Activated CD8-positive, alpha-beta memory T cell treated with anti-CD3 and anti-CD28 coated beads for 1 hour (primary cell): ENCODE measurements at regions not wholly inside any gene's neighbourhood (a gene's known extent, or its start where the extent isn't known, plus 50 kb on each side); places are given as distances from the start of the nearest gene placed in this dataset.

ENCODE experiments used
- DNase-seq, 2 donors: peaks; one replicate each; pipeline ENCODE4 v3.0.0-alpha.2; 2020; ENCODE audit warnings: low read depth in 1 of 2; ENCODE audit errors: extremely low read depth in 1 of 2

DNA sequence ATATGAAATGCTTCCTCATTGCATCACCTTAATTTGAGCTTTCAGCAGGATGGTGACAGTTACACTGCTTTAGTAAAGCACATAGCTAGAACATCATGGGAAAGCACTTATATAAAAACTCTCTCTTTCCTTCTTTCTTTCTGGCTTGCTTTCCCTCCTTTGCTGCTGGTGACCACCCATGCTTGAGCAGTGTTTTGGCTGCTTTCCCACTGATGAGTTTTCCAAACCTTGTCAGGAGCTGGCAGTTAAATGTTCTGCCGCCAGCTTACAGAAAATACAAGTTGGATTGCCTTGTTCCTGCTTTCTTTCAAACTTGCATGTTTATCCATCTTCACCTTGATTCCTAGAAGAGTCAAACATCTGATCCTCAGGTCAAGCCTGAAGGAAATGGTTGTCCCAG is 323.9 kb downstream of the FOXA2 start:
- no peak for DNase-seq

DNA sequence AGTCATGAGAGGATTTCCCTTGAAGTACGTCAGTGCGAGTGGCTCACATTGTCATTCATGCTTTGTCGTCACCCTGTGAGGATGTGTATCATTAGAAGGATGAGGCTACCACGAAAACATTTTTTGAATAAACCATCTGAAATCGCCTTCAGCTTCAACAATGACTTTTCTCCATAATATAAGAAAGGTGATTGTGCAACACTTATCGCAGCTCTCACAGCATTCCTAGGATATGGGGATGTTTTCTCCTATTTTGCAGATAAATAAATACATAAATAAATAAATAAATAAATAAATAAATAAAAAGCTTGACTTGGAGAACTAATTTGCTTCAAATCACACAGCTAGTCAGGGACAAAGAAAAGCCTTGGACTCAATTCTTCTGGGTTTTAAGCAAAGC is 326.5 kb downstream of the FOXA2 start:
- DNase-seq = no peak

DNA sequence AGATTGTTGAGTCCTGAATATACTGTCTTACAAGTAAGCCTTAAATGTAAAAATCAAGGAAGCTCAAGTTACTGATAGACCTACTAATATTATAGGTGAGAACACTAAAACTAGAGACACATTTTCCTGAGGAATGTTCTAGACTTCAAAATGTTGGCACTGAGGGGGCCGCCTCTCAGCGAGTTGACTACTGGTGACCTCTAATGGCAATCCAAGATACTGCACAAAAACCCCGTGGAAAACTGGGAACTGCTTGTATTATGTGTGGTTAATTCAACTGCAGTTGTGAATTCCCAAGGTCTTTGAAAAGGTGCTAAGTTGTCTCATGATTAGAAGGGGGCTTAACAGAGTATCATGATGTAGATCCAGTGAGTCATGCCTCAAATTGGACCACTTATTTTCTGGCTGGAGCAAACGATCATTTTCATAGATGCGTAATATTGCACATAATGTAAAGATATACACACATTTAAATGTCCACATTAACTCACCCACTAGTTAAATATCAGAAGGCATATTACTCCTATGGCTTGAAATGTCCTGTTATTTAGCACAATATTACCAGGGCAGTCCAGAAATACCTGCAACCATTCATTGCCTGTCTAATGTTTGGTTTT is 336.2 kb downstream of the FOXA2 start:
- DNase-seq = no peak

DNA sequence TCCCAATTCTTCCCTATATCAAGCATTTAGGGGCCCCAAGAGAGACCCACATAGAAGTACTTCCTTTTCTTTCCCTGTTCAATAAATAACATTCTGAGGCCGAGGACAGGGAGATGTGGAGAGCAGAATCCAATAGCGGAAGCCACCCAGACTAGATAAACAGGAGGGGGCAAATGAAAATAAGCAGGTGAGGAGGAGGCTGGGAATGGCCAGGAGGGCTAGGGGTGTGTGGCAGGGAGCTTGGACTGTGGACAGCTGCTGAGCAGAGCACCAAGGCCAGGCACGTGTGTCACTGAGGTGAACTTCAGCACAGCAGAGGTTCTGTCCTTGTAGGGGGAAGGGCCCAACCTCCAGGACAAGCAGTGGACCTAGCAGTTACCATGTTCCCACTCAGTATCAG is 339.2 kb downstream of the FOXA2 start:
- DNase-seq = no peak

DNA sequence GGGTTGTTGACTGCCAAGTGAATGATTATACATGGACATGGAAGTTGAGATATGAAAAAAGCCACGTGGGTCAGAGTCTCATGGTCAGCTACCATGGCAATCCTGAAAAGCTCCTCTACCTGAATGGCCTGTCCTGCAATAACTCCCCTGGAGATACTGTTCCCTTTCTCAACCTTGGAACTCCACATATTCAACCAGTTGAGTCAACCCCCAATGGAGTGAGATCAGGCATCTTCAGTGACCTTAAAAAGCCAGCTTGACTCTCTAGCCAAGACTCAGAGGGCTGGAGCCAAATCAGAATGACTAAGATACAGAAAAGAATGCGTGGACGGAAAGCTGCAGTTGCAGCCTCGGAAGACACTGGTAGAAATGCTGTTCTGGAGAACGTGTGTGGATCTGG is 341.3 kb downstream of the FOXA2 start:
- DNase-seq = no peak

DNA sequence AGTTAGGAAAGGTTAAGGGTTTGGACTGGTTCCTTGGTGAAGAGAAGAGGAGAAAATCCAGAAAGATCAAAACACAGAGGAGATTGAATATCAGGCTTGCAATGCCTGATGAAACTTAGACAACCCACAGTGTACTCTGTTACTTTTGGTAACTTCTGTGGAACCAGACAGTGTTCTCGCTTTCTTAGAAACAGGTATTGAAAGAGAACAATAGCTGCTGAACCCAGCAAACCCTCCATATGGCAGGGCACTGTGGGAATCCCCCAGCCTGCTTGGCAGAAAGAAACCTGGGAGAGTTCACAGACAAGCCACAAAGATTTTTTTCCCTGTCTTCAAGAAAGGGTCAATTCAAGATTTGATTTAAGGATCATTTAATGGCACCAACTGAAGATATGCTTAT is 342.8 kb downstream of the FOXA2 start:
- DNase-seq = no peak

DNA sequence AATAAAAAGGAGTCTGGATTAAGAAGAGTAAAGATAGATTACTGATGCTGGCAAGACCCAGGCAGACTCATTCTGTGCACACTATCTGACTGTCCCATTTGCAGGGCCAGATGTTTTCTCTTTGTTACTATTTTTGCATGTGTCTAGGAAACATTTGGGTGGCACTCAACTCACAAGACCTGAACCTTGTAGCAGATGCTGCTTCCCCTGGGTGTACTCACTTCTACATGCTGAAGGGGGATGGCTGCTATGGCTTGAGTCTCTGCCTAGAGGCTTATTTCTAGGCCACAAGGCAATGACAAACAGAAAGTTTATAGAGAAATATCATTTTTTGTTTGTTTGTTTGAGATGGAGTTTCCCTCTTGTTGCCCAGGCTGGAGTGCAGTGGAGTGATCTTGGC is 351.4 kb downstream of the FOXA2 start:
- DNase-seq = no peak

DNA sequence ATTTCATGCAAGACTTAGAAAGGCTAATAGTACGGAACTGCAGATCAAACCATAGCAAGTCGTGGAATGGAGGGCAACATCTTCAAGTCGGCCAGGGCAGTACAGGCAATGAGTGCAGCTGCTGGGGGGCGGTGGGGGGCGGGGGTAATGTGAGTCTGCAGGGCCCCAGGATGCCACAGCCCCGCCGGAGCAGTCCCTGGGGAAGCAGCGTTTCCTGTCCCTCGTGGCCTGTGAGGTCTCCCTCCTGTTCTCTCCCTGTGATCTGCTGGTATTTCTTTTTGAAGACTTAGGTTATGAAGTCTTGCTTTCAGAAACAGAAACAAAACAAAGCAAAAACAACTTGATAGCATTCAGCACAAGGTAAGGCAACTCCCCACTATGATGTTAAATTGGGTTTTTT is 351.9 kb downstream of the FOXA2 start:
- no peak for DNase-seq

DNA sequence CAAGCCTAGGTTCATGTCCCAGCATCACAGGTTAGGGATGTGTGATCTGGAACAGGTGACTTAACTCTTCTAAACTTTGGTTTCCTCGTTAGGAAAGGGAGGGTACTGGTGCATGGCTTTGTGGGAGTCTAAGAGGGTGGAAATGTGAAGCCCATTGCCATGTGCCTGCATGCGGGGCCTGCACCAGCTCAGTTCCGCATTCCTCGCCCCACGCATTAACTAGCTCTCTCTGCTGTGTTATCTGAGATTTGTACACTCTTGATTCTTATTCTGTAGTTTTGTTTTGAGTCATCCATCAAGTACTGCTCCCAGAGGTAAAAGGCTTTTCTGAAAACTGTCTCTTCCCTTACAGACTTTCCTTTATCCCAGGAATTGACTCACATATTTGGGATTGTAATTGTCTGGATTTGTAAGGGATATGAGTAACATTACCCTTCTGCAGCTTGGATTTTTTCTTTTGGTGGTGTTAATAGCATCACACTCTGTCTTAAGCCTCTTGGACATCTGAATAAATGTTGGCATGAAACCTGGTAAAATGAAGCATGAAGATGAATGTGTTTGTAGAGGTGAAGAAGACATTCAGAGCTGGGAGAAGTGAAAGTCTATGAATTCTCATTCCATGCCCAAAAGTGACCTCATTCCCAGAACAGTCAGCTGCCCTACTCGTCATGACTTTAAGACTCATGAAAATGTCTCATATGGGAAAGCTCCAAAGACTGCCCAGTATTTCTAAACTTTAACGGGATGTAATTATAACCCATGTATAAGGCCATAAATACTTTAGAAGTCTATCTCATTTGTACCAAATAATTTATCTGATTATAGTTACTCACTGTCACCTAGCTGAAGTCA is 357.3 kb downstream of the FOXA2 start:
- DNase-seq = no peak

DNA sequence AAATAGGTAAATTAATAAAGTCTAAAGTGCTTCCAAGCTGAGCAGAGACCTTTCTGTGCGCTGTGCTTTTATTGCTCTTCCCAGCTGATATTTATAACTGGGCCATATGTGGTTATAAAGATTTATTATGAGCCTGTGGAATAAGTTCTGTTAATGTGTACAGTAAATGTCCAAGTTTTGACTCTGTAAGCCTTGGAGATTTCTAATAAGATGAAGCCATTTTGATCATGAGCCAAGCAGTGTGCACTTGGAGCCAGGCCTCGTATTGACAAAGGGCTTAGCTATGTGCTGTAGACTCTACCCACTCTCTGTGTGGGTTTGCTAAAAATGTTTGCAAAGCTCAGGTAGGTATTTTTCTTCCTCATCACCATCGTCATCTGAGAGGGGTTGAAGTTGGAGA is 361.1 kb downstream of the FOXA2 start:
- DNase-seq = no peak

DNA sequence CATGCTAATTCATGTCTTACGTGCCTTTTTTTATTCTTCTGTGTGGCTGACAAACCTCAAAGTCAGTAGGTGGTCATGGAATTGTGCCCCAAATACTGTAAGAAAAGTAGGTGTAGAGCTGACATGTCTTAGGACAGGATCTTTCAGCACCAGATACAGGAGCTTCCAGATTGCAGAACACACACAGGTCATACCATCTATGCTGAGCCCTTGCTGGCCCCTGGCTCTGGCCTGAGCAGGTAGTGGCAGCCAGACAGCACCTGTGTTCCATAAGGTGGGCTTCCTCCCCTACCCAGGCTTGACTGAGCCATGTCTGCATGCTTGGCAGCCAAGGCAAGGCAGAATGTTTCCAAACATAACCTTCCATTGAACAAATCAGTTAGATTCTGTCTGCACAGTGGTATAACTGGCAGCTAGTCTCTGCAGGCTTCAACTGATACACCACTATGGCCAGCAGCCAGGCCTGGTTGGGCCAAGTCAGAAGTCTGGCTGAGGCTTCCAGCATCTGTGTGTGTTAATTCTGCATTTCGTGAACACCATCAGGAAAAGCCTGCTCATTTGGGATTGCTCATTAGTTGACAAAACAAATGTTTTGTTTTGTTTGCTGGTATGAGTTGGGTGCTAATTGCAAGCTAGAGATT is 366.5 kb downstream of the FOXA2 start:
- no peak for DNase-seq

DNA sequence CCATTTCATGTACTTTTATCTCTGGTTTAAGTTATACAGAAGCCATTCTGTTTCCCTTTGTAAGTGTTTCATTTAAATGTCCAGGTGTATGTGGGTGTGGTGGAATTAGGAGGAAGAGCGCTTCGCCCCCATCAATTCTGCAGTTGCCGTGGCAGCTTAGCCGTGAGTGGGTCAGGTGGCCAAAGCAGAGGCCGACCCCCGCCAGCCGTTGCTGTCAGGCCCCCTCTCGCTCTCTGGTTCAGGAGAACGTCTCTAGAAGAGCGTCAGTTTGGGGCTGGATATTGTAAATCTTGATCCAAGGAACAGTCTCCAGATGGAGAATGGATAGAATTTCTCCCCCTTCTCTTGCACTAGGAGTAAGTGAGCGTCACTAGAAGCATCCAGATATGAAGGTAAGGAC is 367.4 kb downstream of the FOXA2 start:
- DNase-seq = no peak

DNA sequence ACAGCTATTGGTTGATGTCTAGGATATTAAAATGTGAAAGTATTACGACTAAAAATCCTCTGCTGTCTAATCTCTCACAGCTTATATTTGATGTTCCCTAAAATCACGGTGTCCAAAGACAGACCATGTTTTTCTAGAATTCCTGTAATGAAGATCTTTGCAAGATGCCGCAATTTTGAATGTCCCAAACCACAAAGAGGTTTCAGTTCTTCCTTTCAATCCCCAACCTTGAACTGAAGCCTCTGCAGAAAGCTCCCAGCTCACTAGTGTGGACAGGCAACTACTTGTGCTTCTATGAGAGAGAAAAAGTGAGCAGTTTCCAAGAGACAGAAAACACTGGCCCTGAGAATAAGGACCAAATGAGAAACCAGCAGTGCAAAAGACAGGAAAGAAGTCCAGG is 370.1 kb downstream of the FOXA2 start:
- no peak for DNase-seq

DNA sequence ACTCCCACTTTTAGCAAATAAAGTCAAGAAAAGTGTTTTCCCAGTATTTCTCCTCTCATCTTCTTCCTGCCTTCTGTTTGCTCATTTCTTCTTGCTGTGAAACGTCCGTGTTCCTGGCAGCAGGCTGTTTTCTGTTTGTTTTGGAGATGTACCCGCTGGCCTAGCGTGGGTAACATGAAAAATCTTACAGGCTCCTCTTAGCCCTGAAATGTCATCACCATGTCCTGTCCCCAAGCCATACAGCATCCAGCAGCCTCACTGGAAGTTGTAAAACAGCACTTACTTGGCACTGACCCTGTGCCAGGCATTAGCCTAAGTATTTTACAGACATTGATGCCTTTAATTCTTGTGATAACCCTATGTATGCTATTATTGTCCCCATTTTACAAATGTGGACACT is 371.1 kb downstream of the FOXA2 start:
- DNase-seq = no peak

DNA sequence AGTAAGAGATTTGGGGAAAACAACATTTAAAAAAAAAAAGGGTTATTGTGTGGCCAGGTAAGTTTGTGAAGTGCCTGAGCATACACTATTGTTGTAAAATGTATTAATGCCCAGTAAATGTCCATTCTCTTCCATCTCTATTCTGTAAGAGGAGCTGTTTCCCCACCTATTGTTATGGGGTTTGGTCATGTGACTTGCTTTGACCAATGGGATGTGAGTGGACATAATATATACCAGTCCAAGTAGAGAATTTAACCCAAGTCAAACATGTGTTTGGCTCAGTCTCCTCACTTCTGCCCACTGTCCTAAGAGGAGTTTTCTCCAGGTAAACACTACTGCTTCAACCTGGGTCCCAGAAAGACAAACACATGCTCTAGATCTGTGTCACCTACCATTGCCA is 377.1 kb downstream of the FOXA2 start:
- DNase-seq = no peak

DNA sequence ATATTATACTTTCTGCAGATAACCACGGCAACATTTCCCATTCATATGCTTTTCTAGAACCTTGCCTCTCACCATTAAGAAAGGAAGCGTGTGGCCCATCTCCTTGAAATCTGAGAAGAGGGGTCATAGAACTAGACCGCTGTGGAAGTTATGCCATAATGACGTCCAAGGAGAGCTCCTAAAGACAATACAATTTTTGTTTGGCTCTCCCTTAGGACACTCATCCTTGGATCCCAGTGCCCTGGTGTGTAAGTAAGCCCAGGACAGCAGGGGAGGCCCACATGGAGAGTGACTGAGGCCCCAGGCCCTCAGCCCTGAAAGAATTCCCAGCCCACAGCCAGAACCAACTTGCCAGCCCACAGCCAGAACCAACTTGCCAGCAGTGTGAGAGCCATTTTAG is 379.6 kb downstream of the FOXA2 start:
- no peak for DNase-seq

DNA sequence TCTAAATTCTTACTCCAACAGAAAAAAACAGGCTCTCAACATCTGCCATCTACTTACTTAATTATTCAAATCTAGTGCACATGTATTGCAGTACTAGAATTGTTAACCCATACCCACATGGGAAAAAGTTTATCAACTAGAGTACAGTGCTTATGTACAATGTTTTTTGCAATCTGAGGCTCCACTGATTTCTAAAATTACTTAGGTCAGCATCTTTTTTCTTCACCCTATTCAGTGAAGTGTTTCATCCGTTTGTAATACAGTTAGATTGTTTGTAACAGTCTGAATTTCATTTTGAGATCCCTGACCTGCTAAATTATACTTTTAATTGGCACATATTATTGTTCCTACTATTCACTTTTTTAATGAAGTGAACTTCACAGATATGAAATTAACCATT is 402.2 kb downstream of the FOXA2 start:
- no peak for DNase-seq

DNA sequence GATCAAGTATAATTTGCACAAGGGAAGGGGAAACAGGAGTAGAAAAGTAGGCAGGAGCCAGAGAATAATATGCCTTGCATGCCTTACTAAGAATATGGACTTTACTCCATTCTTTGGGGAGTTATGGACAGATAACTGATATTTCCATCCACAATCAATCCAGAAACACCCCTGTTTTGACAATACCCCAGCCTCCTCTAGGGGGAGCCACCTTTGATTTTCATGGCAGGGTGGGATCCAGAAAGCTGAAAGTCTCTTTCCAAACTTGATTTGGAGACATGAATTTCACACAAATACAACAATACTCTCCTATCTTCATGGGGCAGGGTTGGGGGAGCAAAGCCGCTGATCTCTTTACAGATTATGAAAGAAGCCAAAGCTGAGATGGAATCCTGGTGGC is 404.1 kb downstream of the FOXA2 start:
- DNase-seq = no peak

DNA sequence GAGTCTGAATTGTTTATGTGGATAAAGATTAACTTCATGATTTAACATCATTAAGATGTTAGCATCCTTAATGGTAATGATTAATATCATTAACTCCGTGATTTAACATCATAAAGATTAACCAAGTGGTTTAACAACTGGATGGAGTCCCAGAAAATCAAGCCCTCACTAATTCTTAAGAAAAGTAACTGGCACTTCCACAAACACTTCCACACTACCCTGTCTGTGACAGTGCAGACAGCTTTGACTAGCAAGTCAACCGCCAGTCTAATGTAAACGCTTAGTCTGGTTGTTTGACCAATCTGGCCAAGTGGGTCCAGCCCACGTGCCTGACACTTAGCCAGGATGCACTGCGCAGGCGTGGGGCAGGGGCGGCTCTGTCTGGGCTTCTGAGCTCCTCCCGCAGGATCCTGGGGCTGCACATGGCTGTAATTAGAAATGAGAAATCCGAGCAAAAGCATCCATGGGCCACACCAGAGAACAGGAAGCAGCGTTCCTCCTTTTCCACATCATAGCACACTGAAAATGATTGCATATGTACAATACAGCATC is 424.2 kb downstream of the FOXA2 start:
- DNase-seq = no peak

DNA sequence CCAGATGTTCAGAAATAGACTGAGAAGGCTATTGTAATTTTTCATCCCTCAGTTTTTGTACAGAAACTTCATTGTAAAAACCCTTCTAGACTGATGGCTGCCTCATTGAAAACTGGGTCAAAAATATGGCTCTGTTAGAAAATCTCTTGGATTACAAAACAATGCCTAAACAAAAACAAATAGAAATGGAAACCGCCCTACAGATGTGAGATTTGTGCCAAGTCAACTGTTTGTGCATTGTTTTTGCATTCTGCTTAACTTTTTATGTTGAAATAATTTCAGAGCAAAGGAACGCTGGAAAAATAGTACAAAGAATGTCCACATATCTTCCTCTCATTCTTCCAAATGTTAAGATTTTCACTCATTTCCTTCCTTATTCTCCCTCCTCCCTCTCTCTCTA is 425.1 kb downstream of the FOXA2 start:
- DNase-seq = no peak

DNA sequence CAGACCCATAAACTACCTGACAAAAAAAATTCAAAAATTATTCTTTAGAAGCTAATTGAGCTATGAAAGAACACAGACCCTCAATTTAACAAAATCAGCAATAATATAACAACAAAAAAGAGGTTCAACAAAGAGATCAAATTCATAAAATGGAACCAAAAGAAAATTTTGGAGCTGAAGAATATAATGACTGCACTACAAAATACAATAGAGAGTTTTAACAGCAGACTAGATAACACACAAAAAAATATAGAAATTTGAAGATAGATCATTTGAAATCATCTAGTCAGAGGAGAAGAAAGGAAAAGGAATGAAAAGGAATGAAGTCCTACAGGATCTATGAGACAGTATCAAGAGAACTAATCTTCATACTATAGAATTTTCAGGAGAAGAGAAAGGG is 422.1 kb downstream of the PAX1 start:
- DNase-seq = no peak
